WTC11 (cell line): ENCODE measurements at regions not wholly inside any gene's neighbourhood (a gene's known extent, or its start where the extent isn't known, plus 50 kb on each side); places are given as distances from the start of the nearest gene placed in this dataset.
A peak's percentile ranks its signal among the peaks of the same experiment; 100 is the strongest.

Experiments used
- ATAC-seq: fragments of 200-7000 bp; cut with Tn5 transposase; 2 replicates; pipeline ENCODE4 v1.10.0; 2021; ENCODE audit warnings: mild to moderate bottlenecking, moderate library complexity
- CTCF ChIA-PET: fragments of 300-600 bp; sonication (Branson Sonifier 250); formaldehyde crosslinking; loops from one replicate; lab custom pipeline; 2021; ENCODE audit warnings: antibody characterized with exemption; lab: Charles Lee
- POLR2A ChIA-PET: fragments of 350-600 bp; sonication (Branson Sonifier 250); formaldehyde crosslinking; loops from one replicate; lab custom pipeline; 2021; ENCODE audit warnings: antibody characterized with exemption; lab: Charles Lee
- DNase-seq: peaks from one replicate; pipeline ENCODE4 v3.0.0; 2021; ENCODE audit warnings: low spot score
- H3K27ac Mint-ChIP-seq: 2 replicates; pipeline ENCODE4 v1.8.0; 2021; ENCODE audit warnings: mixed read lengths
- H3K27me3 Mint-ChIP-seq: 2 replicates; pipeline ENCODE4 v1.8.0; 2021; ENCODE audit warnings: low read depth, mild to moderate bottlenecking, moderate library complexity, mixed read lengths
- H3K36me3 Mint-ChIP-seq: 2 replicates; pipeline ENCODE4 v1.8.0; 2021; ENCODE audit warnings: mixed read lengths
- H3K4me1 Mint-ChIP-seq: 2 replicates; pipeline ENCODE4 v1.8.0; 2022; ENCODE audit warnings: mixed read lengths
- H3K4me3 Mint-ChIP-seq: 2 replicates; pipeline ENCODE4 v1.8.0; 2021; ENCODE audit warnings: mild to moderate bottlenecking, moderate library complexity, mixed read lengths
- H3K9me3 Mint-ChIP-seq: 2 replicates; pipeline ENCODE4 v1.8.0; 2021; ENCODE audit warnings: mixed read lengths
- ATF1 ChIP-seq: sonication (generic); formaldehyde crosslinking; IDR thresholded peaks from 2 replicates; pipeline ENCODE4 v1.8.1; 2023; ENCODE audit warnings: mild to moderate bottlenecking, moderate library complexity, missing genetic modification reagents
- ATF3 ChIP-seq: sonication (generic); formaldehyde crosslinking; conservative IDR thresholded peaks from 2 replicates; pipeline ENCODE4 v1.8.1; 2022; ENCODE audit warnings: mild to moderate bottlenecking, missing genetic modification reagents
- EMX1 ChIP-seq: fragments of 250-450 bp; sonication (Bioruptor Pico); IDR thresholded peaks from 2 replicates; pipeline ENCODE4 v1.8.0; 2021; ENCODE audit warnings: mild to moderate bottlenecking
- ESRRA ChIP-seq: sonication (generic); formaldehyde crosslinking; IDR thresholded peaks from 2 replicates; pipeline ENCODE4 v1.8.1; 2022; ENCODE audit warnings: mild to moderate bottlenecking, missing genetic modification reagents, borderline replicate concordance
- GABPB1 ChIP-seq: sonication (generic); formaldehyde crosslinking; IDR thresholded peaks from 2 replicates; pipeline ENCODE4 v1.8.1; 2023; ENCODE audit warnings: mild to moderate bottlenecking, missing genetic modification reagents
- HMGA2 ChIP-seq: fragments of 250-450 bp; sonication (Bioruptor Pico); IDR thresholded peaks from 2 replicates; pipeline ENCODE4 v1.4.0; 2021; ENCODE audit warnings: mild to moderate bottlenecking, moderate library complexity
- HMGXB4 ChIP-seq: sonication (generic); formaldehyde crosslinking; IDR thresholded peaks from 2 replicates; pipeline ENCODE4 v1.8.1; 2023; ENCODE audit warnings: mild to moderate bottlenecking, moderate library complexity, missing genetic modification reagents
- KAT7 ChIP-seq: sonication (generic); formaldehyde crosslinking; IDR thresholded peaks from 2 replicates; pipeline ENCODE4 v1.8.1; 2023; ENCODE audit warnings: missing genetic modification reagents, mild to moderate bottlenecking, borderline replicate concordance
- NFE2L1 ChIP-seq: sonication (generic); formaldehyde crosslinking; IDR thresholded peaks from 2 replicates; pipeline ENCODE4 v1.8.1; 2023; ENCODE audit warnings: missing genetic modification reagents
- NFYB ChIP-seq: sonication (generic); formaldehyde crosslinking; conservative IDR thresholded peaks from 2 replicates; pipeline ENCODE4 v1.8.0; 2022; ENCODE audit warnings: low read depth, missing genetic modification reagents
- ZBTB43 ChIP-seq: sonication (generic); formaldehyde crosslinking; IDR thresholded peaks from 2 replicates; pipeline ENCODE4 v1.8.1; 2023; ENCODE audit warnings: mild to moderate bottlenecking, missing genetic modification reagents
- ZNF121 ChIP-seq: sonication (generic); formaldehyde crosslinking; IDR thresholded peaks from 2 replicates; pipeline ENCODE4 v1.8.0; 2023; ENCODE audit warnings: missing genetic modification reagents
- ZNF232 ChIP-seq: sonication (generic); formaldehyde crosslinking; IDR thresholded peaks from 2 replicates; pipeline ENCODE4 v1.8.0; 2022; ENCODE audit warnings: mild to moderate bottlenecking, missing genetic modification reagents
- ZNF532 ChIP-seq: fragments of 250-450 bp; sonication (Bioruptor Pico); IDR thresholded peaks from 2 replicates; pipeline ENCODE4 v1.9.0; 2021; ENCODE audit warnings: mild to moderate bottlenecking, borderline replicate concordance
- TF ChIP-seq, protein P1 (sequence below): fragments of 250-450 bp; sonication (Bioruptor Pico); IDR thresholded peaks from 2 replicates; pipeline ENCODE4 v1.8.0; 2021; ENCODE audit warnings: mild to moderate bottlenecking
- TF ChIP-seq, protein P2 (sequence below): sonication (generic); formaldehyde crosslinking; IDR thresholded peaks from 2 replicates; pipeline ENCODE4 v1.8.1; 2022; ENCODE audit warnings: low read depth, missing genetic modification reagents, borderline replicate concordance
- TF ChIP-seq, protein P3 (sequence below): sonication (generic); formaldehyde crosslinking; IDR thresholded peaks from 2 replicates; pipeline ENCODE4 v1.8.1; 2023; ENCODE audit warnings: mild to moderate bottlenecking, missing genetic modification reagents, moderate library complexity
- TF ChIP-seq, protein P4 (sequence below): fragments of 250-450 bp; sonication (Bioruptor Pico); IDR thresholded peaks from 2 replicates; pipeline ENCODE4 v1.9.0; 2021; ENCODE audit warnings: mild to moderate bottlenecking

DNA sequence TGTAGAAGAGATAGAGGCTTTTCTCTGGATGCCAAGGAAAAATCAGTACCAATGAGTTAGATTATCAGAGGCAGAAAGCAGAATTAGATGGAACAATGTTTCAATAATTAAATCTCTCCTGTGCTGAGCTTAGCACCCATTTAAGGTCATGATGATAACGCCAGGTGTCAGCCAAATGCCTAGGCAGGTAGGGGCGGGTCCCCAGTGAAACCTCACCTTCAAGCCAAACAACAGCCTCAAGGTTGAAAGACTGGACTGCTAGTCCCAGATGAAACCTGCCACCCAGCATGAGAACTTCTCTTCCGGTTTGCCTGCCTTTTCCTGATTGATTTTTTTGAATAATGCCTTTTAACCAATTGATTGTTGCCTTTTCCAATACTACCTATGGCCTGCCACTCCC lies 363.0 kb downstream of the PLOD2 start:
- peak; percentile 65 for ATAC-seq
- Mint-ChIP-seq H3K36me3 (peaks cover 33% of the 10 kb centered on the region), H3K4me3 (no peak overlapping the region), H3K27ac (no peak overlapping the region), H3K9me3 (peaks cover 36% of the 10 kb centered on the region), H3K4me1 (peaks cover 35% of the 10 kb centered on the region), H3K27me3 (no peaks in the 10 kb centered on the region; the same call in 1 of the 2 replicates)
- TF ChIP-seq KAT7 (CRISPR knock-in tag) = no peak
- TF ChIP-seq, protein P1, sequence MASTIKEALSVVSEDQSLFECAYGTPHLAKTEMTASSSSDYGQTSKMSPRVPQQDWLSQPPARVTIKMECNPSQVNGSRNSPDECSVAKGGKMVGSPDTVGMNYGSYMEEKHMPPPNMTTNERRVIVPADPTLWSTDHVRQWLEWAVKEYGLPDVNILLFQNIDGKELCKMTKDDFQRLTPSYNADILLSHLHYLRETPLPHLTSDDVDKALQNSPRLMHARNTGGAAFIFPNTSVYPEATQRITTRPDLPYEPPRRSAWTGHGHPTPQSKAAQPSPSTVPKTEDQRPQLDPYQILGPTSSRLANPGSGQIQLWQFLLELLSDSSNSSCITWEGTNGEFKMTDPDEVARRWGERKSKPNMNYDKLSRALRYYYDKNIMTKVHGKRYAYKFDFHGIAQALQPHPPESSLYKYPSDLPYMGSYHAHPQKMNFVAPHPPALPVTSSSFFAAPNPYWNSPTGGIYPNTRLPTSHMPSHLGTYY (CRISPR knock-in tag) = no peak
- no peak for TF ChIP-seq NFYB
- no peak for TF ChIP-seq HMGXB4 (CRISPR knock-in tag)
- no peak for TF ChIP-seq ZNF532
- TF ChIP-seq, protein P2, sequence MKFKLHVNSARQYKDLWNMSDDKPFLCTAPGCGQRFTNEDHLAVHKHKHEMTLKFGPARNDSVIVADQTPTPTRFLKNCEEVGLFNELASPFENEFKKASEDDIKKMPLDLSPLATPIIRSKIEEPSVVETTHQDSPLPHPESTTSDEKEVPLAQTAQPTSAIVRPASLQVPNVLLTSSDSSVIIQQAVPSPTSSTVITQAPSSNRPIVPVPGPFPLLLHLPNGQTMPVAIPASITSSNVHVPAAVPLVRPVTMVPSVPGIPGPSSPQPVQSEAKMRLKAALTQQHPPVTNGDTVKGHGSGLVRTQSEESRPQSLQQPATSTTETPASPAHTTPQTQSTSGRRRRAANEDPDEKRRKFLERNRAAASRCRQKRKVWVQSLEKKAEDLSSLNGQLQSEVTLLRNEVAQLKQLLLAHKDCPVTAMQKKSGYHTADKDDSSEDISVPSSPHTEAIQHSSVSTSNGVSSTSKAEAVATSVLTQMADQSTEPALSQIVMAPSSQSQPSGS (CRISPR knock-in tag) = no peak
- no peak for TF ChIP-seq ZNF232 (CRISPR knock-in tag)
- TF ChIP-seq HMGA2 (CRISPR knock-in tag) = no peak
- no peak for TF ChIP-seq ESRRA (CRISPR knock-in tag)
- no peak for TF ChIP-seq GABPB1
- no peak for TF ChIP-seq ATF3 (CRISPR knock-in tag)
- TF ChIP-seq, protein P3, sequence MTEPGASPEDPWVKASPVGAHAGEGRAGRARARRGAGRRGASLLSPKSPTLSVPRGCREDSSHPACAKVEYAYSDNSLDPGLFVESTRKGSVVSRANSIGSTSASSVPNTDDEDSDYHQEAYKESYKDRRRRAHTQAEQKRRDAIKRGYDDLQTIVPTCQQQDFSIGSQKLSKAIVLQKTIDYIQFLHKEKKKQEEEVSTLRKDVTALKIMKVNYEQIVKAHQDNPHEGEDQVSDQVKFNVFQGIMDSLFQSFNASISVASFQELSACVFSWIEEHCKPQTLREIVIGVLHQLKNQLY (CRISPR knock-in tag) = no peak
- TF ChIP-seq, protein P4, sequence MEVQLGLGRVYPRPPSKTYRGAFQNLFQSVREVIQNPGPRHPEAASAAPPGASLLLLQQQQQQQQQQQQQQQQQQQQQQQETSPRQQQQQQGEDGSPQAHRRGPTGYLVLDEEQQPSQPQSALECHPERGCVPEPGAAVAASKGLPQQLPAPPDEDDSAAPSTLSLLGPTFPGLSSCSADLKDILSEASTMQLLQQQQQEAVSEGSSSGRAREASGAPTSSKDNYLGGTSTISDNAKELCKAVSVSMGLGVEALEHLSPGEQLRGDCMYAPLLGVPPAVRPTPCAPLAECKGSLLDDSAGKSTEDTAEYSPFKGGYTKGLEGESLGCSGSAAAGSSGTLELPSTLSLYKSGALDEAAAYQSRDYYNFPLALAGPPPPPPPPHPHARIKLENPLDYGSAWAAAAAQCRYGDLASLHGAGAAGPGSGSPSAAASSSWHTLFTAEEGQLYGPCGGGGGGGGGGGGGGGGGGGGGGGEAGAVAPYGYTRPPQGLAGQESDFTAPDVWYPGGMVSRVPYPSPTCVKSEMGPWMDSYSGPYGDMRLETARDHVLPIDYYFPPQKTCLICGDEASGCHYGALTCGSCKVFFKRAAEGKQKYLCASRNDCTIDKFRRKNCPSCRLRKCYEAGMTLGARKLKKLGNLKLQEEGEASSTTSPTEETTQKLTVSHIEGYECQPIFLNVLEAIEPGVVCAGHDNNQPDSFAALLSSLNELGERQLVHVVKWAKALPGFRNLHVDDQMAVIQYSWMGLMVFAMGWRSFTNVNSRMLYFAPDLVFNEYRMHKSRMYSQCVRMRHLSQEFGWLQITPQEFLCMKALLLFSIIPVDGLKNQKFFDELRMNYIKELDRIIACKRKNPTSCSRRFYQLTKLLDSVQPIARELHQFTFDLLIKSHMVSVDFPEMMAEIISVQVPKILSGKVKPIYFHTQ (CRISPR knock-in tag) = no peak
- no peak for TF ChIP-seq EMX1 (CRISPR knock-in tag)
- no peak for TF ChIP-seq ZNF121 (CRISPR knock-in tag)
- TF ChIP-seq NFE2L1 (CRISPR knock-in tag) = no peak
- no peak for TF ChIP-seq ZBTB43
- no peak for TF ChIP-seq ATF1 (CRISPR knock-in tag)
- no peak for DNase-seq
- POLR2A ChIA-PET = no interaction called here
- CTCF ChIA-PET = interaction anchor here (0.9 to 1.7 kb wide), 3 partner anchors 14 to 21 kb away, joined by 4 to 7 read pairs (median 4); no protein-coding TSS in a partner anchor
